ENCODE measurements at regions not wholly inside any gene's neighbourhood (a gene's known extent, or its start where the extent isn't known, plus 50 kb on each side); places are given as distances from the start of the nearest gene placed in this dataset.
"Not testable (repeated sequence)": the region's sequence is repeated elsewhere in the genome, so short reads cannot be mapped to it uniquely, and the experiment has no call there.

- no peak for DNase-seq
Observed at GRCh38 chr6:139699335-139699734, 324.9 kb upstream of the CITED2 start.

DNA sequence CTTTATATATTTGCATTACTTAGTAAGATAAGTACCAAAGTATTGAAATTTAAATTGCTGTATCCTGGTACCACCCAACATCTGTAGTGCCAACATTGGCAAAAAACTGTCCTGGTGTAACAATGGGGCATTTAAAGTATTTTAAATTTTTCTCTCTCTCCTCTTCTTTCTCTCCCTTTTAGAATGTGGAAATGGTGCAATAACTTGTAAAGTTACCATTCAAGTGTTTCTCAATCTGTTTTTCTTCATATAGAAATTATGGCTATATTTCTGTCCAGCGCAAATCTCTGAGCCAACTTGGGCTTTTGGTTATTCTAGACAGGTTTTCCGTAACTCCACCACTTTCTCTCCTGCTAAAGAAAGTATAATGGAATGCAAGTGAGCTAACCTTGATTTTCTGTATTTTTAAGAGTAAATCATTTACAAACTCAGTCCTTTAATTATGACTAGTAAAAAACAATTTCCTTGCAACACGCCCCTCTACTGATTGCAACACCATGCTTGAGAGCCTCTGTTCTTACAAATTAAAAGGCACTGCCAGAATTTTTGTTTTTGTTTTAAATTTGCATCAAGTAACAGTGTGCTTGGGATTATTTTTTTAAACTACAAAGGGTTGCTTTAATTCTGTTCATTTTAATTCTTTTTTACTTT, 324.2 kb upstream of the CITED2 start:
- DNase-seq = no peak

DNA sequence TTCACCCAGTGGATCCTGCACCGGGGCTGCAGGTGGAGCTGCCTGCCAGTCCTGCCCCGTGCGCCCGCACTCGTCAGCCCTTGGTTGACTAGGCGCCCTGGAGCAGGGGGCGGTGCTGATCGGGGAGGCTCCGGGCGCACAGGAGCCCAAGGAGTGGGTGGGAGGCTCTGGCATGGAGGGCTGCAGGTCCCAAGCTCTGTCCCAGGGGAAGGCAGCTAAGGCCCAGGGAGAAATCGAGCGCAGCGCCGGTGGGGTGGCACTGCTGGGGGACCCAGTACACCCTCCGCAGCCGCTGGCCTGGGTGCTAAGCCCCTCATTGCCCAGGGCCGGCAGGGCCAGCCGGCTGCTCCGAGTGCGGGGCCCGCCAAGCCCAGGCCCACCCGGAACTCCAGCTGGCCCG, 323.4 kb upstream of the CITED2 start:
- not testable (repeated sequence) for DNase-seq

DNA sequence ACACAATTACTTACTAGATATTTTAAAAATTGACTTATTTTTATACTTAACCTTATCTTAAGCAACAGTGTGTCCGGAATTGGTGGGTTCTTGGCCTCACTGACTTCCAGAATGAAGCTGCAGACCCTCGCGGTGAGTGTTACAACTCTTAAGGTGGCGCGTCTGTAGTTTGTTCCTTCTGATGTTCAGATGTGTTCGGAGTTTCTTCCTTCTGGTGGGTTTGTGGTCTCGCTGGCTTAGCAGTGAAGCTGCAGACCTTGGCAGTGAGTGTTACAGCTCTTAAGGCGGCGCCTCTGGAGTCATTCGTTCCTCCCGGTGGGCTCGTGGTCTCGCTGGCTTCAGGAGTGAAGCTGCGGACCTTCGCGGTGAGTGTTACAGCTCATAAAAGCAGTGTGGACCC, 322.5 kb upstream of the CITED2 start:
- not testable (repeated sequence) for DNase-seq

GRCh38 chr6:139695361-139695760, 320.9 kb upstream of the CITED2 start:
- DNase-seq = no peak

- DNase-seq = no peak
Observed at GRCh38 chr6:139693735-139694134, 319.3 kb upstream of the CITED2 start.

GRCh38 chr6:139690007-139690406, 315.6 kb upstream of the CITED2 start:
- no peak for DNase-seq

DNA sequence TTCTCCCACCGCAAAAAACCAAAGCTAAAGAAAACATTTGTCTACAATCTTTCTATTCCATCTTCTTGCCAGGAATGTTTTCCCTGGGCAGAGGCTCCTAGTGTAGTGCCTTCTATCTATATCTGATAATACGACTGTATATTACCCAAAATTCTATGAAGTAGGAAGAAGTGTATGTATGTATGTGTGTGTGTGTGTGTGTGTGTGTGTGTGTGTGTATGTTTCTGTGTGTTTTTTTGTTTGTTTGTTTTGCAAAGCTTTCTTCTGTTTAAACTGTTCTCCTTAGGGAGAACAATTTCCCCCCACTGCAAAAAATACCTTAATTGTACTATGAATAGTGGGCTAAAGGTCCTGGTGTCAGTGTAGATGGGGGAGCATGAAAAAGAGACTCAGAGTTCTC, 312.6 kb upstream of the CITED2 start:
- DNase-seq = no peak

- no peak for DNase-seq
Observed at GRCh38 chr6:139686308-139686707, 311.9 kb upstream of the CITED2 start.

- DNase-seq = no peak
Observed at GRCh38 chr6:139685009-139685408, 310.6 kb upstream of the CITED2 start.

DNA sequence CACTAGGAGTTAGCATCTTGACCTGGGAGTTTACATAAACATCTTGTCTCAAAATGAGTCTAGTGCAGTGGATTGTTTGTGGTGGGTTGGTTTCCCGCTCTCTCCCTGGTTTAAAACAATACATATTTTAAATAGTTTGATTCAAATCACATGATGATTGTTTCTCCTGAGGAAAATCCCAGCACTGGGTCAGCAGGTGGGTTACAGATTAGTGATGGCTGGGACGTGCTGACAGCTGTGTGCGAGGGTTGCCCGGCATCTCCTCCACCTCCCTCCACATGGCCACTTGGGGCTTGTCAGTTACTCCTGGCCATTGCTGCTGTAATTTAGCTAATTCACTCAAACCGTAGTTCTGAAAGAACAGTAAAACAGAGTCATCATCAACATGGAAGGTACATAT, 306.4 kb upstream of the CITED2 start:
- DNase-seq = no peak

DNA sequence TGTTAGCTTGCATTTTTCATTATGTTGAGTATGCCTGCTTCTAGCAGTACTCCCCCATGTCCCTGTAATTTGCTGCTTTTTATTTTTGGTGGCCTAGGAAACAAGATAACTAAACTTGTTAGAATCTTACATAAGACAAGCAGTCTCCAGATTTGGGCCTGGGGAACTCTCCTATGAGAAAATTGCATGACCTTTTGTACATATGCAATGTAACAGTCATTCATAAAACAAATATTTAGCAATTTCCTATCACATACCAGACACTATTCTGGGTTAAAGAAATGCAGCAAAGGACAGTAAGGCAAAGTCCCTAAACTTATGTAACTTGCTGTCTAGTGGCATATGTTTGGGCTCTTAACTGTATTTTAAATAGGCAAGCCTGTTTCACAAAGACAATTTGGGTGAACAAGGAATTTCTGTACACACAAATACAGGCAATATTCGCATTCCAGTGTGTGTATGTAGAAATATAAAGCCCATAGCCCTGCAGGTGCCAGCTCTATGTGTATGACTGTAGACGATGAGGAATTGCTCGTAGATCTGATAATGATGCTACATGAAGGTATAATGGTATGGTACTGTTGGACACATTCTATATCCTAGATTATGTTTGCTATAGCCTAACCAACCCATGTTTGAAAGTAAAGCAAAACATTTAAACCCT, 305.2 kb upstream of the CITED2 start:
- no peak for DNase-seq

DNA sequence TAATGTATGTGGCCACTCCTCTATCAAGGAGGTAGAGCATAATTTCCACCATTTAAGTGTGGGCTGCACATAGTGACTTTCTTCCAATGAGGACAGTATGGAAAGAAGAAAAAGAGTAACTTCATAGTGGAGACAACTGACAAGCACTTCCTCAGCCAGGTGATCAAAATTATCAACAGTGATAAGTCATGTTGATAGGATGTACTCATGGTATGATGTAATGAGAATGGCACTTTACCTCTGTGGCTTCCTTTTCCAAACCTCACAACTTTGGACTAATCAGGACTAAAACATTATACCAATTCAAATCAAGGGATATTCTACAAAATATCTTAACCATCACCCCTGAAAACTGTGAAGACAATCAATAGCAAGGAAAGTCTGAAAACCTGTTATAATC, 302.3 kb upstream of the CITED2 start:
- DNase-seq = no peak

DNA sequence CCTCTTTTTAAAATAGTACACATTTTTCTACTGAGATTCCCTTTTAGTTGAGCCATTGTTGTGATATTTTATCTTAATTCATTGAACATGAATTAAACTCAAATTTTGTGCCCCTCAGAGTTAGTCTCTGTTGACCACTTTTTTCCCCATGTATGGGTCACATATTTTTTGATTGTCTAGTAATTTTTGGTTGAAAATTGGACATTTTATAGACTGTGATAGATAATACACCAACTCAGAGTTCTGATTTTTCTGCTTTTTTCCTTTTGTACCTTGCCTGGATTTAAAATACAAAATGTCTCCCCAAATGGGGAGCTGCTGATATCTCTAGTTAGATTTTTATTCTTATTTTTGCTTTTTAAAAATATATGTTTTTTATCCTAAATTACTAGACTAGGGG, 291.8 kb upstream of the CITED2 start:
- DNase-seq = no peak

DNA sequence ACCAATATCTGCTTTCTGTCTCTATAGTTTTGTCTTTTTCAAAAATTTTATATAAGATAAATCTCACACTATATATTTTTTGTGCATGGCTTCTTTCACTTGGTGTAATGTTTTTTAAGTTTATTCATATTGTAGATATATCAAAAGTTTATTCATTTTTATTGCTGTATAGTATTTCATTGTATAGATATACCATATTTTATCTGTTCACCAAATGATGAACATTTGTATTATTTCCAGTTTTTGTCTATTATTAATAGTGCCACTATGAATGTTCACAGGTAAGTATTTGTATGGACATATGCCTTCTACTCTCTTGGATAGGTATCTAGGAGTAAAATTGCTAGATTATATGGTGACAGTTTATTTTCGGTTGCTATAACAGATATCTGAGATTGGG, 289.5 kb upstream of the CITED2 start:
- no peak for DNase-seq

DNA sequence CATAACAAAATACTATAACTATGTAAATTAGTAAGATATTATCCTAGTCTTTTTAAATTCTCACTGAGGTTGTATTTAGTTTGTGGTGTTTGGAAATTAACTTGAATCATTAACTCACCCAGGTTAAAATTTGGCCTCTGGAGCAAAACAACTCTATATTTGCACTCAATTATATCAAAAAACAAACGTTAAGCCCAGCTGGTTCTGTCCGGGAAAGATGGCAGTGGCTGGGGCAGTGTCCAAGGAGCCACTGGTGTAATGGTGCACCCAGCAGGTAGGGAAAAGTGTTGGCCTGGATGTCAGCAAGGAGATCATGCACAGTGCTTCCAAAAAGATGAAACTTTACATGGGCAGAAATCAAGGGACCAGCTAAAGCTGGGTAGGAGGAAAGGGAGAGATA, 285.3 kb upstream of the CITED2 start:
- DNase-seq = no peak

DNA sequence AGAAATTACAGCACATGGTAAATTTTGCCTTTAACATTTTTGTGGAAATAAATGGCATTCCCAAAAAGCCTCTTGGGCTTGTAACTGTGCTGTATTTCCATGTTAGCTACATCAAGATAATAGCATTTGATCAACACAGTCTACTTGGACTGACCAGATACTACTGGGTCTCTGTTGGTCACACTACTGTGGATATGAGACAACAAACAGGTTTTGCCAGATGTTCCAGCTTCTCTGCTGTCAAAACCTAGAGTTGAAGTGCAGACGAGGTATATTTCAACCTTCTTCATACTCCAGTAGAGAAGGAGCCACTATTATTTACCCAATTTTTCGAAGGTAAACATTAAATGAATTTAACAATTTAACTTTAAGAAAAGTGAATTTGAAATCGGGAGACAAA, 284.7 kb upstream of the CITED2 start:
- DNase-seq = no peak

- no peak for DNase-seq
Observed at GRCh38 chr6:139657119-139657518, 282.7 kb upstream of the CITED2 start.

- DNase-seq = no peak
Observed at GRCh38 chr6:139655783-139656705, 281.6 kb upstream of the CITED2 start.

DNA sequence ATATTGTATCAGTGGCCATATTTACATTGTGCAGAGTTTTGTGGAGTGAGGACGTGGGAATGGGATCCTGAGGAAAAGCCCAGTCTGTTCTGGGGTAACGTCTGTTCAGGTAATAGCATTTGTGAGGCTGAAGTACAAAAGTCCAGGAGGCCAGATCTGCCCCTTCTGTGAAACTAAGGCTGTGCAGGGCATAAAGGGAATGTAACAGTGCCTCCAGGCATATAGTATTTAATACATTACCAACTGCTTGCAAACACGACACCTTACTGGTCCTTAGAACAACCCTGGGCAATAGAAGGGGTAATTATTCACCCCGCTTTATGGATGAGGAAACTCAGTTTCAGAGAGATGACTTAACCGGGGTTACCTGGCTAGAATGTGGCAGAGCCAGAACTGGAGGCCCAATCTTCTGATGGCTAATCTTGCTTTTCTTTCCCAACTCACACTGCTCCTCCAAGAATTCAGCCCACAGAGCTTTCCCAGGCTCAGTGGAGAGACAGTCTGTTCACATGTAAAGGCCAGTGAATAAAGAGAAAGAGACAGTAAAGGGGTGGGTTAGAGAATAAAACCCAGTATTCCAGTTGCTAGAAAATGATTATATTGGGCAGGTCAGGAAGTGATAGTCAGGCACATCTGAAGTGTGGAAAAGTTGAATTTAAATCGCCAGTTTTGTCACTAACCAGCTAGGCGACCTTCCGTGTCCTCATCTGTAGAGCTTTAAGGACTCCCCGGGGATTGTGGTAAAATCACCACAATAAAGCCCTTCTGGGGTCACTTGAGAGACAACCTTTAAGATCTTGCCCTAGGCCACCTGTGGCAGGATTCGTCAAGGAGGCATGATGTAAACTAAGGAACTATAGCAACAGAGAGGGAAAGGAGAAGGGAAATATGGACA, 280.7 kb upstream of the CITED2 start:
- DNase-seq = no peak

DNA sequence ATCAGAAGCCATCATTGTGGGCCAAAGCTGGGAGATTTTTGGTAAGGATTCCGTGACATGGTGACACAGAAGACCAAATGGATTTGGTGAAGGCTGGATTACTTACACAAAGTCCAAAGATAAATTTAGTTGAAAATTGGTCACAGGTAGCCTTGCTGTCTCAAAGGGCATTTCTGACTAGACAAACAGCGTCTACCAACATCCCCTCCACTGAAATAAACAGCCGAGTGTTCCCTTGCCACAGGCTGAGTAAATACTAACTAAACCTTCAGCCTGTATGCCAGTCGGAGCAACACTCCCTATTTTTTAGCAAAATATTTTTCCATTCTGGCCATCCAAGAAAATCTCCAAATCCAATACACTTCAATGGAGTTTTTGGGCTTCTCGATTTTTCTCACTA, 279.9 kb upstream of the CITED2 start:
- DNase-seq = no peak

DNA sequence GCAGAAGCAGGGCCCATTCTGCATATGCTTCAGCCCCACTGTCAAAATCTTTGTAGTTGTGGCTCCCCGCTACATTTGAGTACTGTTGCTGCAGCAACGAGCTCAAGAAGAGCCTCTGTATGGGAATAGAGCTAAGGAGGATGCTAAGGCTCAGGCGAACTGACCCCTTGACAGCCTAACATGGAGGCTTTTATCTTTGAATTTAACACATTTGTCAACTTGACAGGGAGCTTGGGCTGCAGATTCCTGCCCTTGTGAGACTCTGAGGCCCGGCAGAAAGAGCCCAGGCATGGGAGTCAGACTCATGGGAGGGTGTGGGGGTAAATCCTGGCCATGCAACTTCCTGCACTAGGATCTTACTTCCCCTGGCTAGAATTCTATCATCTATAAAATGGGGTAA, 278.7 kb upstream of the CITED2 start:
- no peak for DNase-seq

DNA sequence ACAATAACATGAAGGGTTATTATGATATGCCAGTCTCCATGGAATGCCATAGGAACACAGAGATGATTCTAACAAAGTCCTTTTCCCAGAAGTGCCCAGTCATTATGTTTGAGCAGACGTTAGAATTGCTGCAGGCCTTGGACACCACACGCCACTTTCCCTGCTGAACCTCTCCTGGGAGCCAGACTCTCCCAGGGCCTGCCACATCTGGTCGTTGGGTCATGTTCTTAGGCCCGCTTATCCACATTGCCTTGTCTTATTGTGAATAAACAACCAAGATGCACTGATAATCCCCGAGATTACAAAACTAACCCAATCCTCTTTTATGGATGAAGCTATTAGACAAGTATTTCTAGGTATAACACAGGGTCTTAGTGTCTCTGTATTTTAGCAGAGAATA, 276.5 kb upstream of the CITED2 start:
- no peak for DNase-seq
